ENCODE measurements at regions not wholly inside any gene's neighbourhood (a gene's known extent, or its start where the extent isn't known, plus 50 kb on each side); places are given as distances from the start of the nearest gene placed in this dataset.
A peak's percentile ranks its signal among the peaks of the same experiment; 100 is the strongest.

DNA sequence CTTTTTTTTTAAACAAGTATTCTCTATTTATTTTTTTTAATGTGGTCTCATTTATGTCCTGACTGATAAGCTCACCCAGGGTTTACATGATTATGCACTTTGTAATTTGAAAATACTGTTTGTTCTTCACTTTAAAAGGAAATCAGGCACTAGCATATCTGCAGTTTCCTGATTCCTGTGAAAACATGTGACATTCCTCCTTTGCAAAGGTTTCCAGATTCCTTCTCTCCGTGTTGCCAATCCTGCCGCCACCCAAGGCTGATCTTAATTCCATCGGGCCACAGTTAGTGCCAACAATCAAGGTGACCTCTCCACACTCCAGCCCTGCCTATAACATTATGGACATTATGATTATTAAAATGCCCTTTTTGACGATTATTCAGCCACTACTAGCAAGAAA is 225.4 kb downstream of the PCDH7 start:
- Histone ChIP-seq H3K9ac (ENCODE audit: low read length) (no peak overlapping the region), H3K4me3 (ENCODE audit: low read length) (no peak overlapping the region), H3K9me3 (ENCODE audit: control insufficient read depth, low read length) (no peaks in the 10 kb centered on the region), H3K4me1 (ENCODE audit: control insufficient read depth, insufficient read depth, low read length) (peaks cover 8% of the 10 kb centered on the region), H3K36me3 (ENCODE audit: control insufficient read depth, insufficient read depth, low read length, severe bottlenecking) (no peaks in the 10 kb centered on the region), H3K27me3 (replicated peaks; ENCODE audit: control insufficient read depth, insufficient read depth, low read length) (no peaks in the 10 kb centered on the region)
- DNase-seq (ENCODE audit: low read depth): peak; percentile 21

DNA sequence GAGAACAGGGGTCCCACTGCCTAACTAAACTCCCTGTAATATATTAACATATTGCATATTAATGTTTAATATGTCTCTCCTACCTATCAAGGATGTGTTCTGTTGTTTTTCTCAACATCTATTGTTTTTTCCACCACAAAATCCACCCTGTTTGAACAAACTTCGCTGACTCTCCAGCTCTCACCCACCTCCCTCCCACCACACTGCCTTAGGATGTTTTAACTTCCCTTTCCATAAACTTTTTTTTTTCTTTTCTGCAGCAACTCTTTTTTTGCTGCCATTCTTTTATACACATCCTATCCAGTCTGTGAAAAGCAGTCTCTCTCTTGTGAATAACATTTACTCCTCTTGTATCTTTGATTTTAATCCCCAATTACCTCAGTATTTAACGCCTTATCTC is 226.1 kb downstream of the PCDH7 start:
- Histone ChIP-seq H3K4me3 (ENCODE audit: low read length) (no peak overlapping the region), H3K36me3 (ENCODE audit: control insufficient read depth, insufficient read depth, low read length, severe bottlenecking) (no peaks in the 10 kb centered on the region), H3K9ac (ENCODE audit: low read length) (no peak overlapping the region), H3K4me1 (ENCODE audit: control insufficient read depth, insufficient read depth, low read length) (peaks cover 8% of the 10 kb centered on the region), H3K9me3 (ENCODE audit: control insufficient read depth, low read length) (no peaks in the 10 kb centered on the region), H3K27me3 (replicated peaks; ENCODE audit: control insufficient read depth, insufficient read depth, low read length) (no peaks in the 10 kb centered on the region)
- DNase-seq (ENCODE audit: low read depth): no peak

DNA sequence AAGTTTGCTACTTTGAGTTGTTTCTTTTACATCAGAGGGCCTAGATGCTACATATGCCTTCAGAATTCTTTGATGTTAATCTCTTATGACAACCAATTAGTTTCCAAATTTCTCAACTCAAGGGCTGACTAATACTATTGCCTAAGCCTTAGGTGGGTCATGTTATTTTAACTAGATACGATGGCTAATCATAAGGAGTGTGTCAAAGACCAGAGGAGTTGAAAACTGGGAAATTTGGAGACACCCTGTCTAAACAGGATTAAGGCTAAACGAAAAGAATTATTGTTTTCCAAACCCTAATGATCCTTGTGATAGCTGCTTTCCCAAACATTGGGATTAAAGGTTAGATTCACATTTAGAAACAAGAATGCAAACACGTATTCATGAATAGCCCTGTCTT is 228.5 kb downstream of the PCDH7 start:
- no peaks in the 10 kb centered on the region for H3K36me3 ChIP-seq (ENCODE audit: control insufficient read depth, insufficient read depth, low read length, severe bottlenecking)
- no peak overlapping the region for H3K4me3 ChIP-seq (ENCODE audit: low read length)
- peaks cover 8% of the 10 kb centered on the region for H3K4me1 ChIP-seq (ENCODE audit: control insufficient read depth, insufficient read depth, low read length)
- H3K27me3 ChIP-seq (replicated peaks; ENCODE audit: control insufficient read depth, insufficient read depth, low read length): no peaks in the 10 kb centered on the region
- no peak overlapping the region for H3K9ac ChIP-seq (ENCODE audit: low read length)
- DNase-seq (ENCODE audit: low read depth): peak; percentile 94
- H3K9me3 ChIP-seq (ENCODE audit: control insufficient read depth, low read length): no peaks in the 10 kb centered on the region

DNA sequence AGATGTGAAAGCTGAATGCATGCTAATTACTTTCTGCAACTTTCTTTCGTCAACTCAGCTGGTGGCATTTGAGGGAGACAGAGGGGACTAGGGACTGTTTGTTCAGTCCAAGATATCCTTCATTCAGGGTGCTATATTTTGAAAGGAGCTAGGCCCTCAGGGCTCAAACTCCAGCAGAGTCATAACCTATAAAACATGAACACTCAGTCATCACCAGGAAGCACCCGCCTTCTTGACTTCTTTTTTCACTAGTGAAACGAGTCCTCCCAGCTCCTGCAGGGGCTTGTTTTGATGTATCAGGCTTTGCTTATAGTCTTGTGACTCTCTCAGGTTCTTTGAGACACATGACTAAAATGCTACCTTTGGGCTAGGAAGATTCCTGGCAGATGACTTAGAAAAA is 230.6 kb downstream of the PCDH7 start:
- Histone ChIP-seq H3K9me3 (ENCODE audit: control insufficient read depth, low read length) (no peaks in the 10 kb centered on the region), H3K9ac (ENCODE audit: low read length) (no peak overlapping the region), H3K4me1 (ENCODE audit: control insufficient read depth, insufficient read depth, low read length) (peaks cover 8% of the 10 kb centered on the region), H3K4me3 (ENCODE audit: low read length) (no peak overlapping the region), H3K36me3 (ENCODE audit: control insufficient read depth, insufficient read depth, low read length, severe bottlenecking) (no peaks in the 10 kb centered on the region), H3K27me3 (replicated peaks; ENCODE audit: control insufficient read depth, insufficient read depth, low read length) (no peaks in the 10 kb centered on the region)
- no peak for DNase-seq (ENCODE audit: low read depth)

DNA sequence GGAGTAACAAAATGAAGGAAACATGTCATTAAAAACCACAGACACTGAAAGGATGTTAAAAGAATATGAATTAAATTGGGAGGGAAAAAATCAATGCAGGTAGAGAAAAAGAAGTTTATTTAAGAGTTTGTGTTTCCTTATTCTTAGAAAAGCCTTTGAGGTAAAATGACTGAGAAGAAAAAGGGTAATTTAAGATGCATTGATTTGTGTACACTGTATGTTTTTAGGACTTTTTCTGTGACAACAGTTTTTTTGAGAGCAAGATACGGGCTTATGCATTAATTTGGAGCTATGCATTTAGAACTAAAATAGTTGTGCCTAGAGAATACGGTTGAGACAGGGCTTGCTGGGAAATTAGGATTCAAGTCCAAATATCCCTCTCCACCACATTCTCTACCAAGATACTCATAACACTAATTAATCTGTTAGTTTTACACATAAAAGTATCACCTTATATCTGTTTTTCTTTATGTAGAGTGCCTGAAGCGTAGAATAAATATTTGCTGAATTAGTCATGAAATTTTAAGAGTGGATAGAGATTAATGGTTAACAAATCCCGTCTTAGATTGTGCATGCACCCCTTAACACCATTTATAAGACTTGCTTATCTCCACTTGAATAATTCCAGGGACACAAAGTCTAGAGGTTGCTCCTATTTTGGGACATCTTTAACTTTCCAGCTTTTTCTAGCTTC is 232.5 kb downstream of the PCDH7 start:
- H3K4me1 ChIP-seq (ENCODE audit: control insufficient read depth, insufficient read depth, low read length): peaks cover 8% of the 10 kb centered on the region
- no peaks in the 10 kb centered on the region for H3K36me3 ChIP-seq (ENCODE audit: control insufficient read depth, insufficient read depth, low read length, severe bottlenecking)
- no peaks in the 10 kb centered on the region for H3K9me3 ChIP-seq (ENCODE audit: control insufficient read depth, low read length)
- no peak overlapping the region for H3K9ac ChIP-seq (ENCODE audit: low read length)
- no peak for DNase-seq (ENCODE audit: low read depth)
- H3K27me3 ChIP-seq (replicated peaks; ENCODE audit: control insufficient read depth, insufficient read depth, low read length): no peaks in the 10 kb centered on the region
- H3K4me3 ChIP-seq (ENCODE audit: low read length): no peak overlapping the region

DNA sequence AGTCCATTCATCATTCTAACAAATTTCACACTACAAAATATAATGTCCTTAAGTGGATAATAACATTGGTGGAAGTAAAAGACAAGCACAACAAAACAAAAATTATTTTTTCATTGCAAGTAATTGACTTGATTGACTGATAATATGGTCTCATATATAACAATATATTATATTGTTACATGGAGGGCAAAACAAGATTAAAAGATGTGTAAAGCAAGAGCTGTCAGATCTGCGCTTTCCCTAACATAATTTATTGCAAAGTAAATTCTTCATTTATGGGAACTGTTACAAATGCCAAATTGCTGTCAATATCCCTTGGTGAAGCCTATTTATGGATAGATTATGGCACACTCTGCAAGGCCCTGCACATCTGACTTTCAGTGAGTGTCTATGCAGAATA is 233.6 kb downstream of the PCDH7 start:
- Histone ChIP-seq H3K9ac (ENCODE audit: low read length) (no peak overlapping the region), H3K9me3 (ENCODE audit: control insufficient read depth, low read length) (no peaks in the 10 kb centered on the region), H3K4me3 (ENCODE audit: low read length) (no peak overlapping the region), H3K27me3 (replicated peaks; ENCODE audit: control insufficient read depth, insufficient read depth, low read length) (no peaks in the 10 kb centered on the region), H3K36me3 (ENCODE audit: control insufficient read depth, insufficient read depth, low read length, severe bottlenecking) (no peaks in the 10 kb centered on the region), H3K4me1 (ENCODE audit: control insufficient read depth, insufficient read depth, low read length) (peaks cover 2% of the 10 kb centered on the region)
- no peak for DNase-seq (ENCODE audit: low read depth)

DNA sequence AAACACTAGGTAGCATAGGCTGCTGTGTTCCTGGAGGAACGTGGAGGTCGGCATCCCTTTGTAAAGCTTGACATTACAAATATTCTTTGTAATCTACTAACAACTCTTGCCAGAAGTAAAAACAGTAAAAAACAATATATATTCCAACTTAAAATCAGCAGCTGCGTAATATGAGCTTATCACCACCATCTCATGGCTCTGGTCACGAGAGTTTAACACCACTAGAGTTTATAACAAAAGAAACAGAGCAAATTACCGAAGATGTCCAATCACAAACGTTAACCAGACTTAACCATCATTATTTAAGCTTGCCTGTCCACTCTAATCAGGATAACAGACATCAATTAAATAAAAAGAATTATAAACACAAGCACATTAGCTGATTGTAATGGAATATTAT is 236.7 kb downstream of the PCDH7 start:
- Histone ChIP-seq H3K4me3 (ENCODE audit: low read length) (no peak overlapping the region), H3K27me3 (replicated peaks; ENCODE audit: control insufficient read depth, insufficient read depth, low read length) (no peaks in the 10 kb centered on the region), H3K9me3 (ENCODE audit: control insufficient read depth, low read length) (no peaks in the 10 kb centered on the region), H3K9ac (ENCODE audit: low read length) (no peak overlapping the region), H3K36me3 (ENCODE audit: control insufficient read depth, insufficient read depth, low read length, severe bottlenecking) (no peaks in the 10 kb centered on the region), H3K4me1 (ENCODE audit: control insufficient read depth, insufficient read depth, low read length) (no peaks in the 10 kb centered on the region)
- no peak for DNase-seq (ENCODE audit: low read depth)

DNA sequence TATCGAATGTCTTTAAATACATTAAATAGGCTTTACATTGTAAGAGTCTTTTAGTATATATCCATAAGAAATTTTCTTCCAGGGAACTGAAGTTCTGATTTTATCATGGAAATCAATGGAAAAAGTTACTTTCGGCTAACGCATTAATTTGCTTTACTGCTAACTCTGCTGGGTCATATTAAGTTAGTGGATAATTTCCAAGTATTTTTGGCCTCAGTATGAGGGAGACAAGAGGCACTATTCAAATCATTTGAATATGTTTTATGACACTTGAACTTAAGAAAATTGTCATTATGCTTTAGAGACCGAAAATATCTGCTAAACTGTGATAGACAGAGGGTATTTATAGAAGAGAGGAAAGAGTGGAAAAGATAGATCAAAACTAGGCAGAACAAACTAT is 237.5 kb downstream of the PCDH7 start:
- Histone ChIP-seq H3K36me3 (ENCODE audit: control insufficient read depth, insufficient read depth, low read length, severe bottlenecking) (no peaks in the 10 kb centered on the region), H3K27me3 (replicated peaks; ENCODE audit: control insufficient read depth, insufficient read depth, low read length) (no peaks in the 10 kb centered on the region), H3K4me3 (ENCODE audit: low read length) (no peak overlapping the region), H3K4me1 (ENCODE audit: control insufficient read depth, insufficient read depth, low read length) (no peaks in the 10 kb centered on the region), H3K9me3 (ENCODE audit: control insufficient read depth, low read length) (no peaks in the 10 kb centered on the region), H3K9ac (ENCODE audit: low read length) (no peak overlapping the region)
- no peak for DNase-seq (ENCODE audit: low read depth)

DNA sequence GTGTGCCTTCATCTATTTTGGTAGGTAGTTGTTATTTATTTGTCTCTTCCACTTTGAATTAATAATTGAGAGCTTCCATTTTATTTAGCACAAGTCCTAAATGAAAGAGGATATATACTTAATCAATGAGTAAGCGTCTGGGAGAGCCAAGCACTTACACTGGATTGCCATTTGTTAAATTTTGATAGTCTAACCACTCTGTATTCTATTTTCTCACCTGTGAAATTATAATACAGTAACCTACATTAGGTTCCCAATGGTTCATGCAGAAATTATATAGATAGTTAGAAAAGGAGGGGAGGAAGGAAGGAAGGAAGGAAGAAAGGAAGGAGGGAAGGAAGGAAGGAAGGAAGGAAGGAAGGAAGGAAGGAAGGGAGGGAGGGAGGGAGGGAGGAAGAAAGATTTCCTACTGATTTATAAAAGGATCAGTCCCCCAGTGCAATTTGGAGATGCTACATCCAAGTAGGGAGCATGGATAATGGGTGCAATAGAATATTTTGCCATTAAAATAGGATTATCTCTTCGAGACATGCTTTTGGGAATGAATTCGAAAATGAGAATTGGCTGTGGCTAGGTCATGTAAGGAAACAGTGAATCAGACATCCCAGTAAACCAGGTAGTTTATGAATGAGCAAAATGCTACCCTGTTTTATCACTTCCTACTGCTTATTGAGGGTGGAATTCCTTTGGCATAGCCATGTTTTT is 239.8 kb downstream of the PCDH7 start:
- no peak for DNase-seq (ENCODE audit: low read depth)
- Histone ChIP-seq H3K4me1 (ENCODE audit: control insufficient read depth, insufficient read depth, low read length) (no peaks in the 10 kb centered on the region), H3K4me3 (ENCODE audit: low read length) (no peak overlapping the region), H3K9me3 (ENCODE audit: control insufficient read depth, low read length) (no peaks in the 10 kb centered on the region), H3K9ac (ENCODE audit: low read length) (no peak overlapping the region), H3K27me3 (replicated peaks; ENCODE audit: control insufficient read depth, insufficient read depth, low read length) (no peaks in the 10 kb centered on the region), H3K36me3 (ENCODE audit: control insufficient read depth, insufficient read depth, low read length, severe bottlenecking) (no peaks in the 10 kb centered on the region)

DNA sequence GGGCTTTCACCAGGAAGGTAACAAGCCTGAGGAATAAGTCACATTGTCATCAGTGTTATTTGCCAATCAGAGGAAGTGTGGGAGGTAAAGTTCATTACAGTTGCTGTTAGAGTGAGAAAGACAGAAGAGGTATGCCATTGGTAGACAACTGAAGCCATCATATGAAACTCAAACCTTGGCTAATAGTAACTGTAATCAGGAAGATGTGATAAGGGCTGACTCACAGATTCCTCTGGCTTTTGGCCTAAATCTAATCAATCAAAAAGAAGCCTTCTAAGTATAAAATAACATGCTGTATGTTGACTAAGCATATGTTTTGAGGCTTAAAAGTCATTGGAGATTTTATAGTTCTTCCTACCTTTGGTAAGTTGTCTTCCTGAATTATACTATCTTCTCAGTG is 242.8 kb downstream of the PCDH7 start:
- peak; percentile 31 for DNase-seq (ENCODE audit: low read depth)
- no peak overlapping the region for H3K9ac ChIP-seq (ENCODE audit: low read length)
- no peaks in the 10 kb centered on the region for H3K4me1 ChIP-seq (ENCODE audit: control insufficient read depth, insufficient read depth, low read length)
- no peak overlapping the region for H3K4me3 ChIP-seq (ENCODE audit: low read length)
- no peaks in the 10 kb centered on the region for H3K27me3 ChIP-seq (replicated peaks; ENCODE audit: control insufficient read depth, insufficient read depth, low read length)
- H3K36me3 ChIP-seq (ENCODE audit: control insufficient read depth, insufficient read depth, low read length, severe bottlenecking): no peaks in the 10 kb centered on the region
- H3K9me3 ChIP-seq (ENCODE audit: control insufficient read depth, low read length): no peaks in the 10 kb centered on the region

DNA sequence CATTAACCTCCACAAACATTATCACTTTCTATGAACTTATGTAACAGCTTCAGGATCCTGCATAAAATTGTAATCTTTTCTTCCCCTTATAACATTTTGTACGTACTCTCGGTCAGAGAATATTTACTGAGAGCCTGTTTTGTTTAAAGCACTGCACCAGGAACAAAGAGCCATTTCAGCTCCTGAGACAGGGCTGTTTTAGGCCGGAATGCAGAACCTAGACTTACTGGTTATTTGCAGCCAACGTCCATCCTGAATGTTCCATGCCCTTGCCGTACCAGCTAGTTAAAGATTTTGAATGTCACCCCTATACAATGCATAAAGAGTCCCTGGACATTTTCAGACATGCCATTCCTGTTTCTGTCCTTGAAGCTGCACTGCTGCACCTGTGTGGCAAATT is 248.8 kb downstream of the PCDH7 start:
- H3K4me1 ChIP-seq (ENCODE audit: control insufficient read depth, insufficient read depth, low read length): peaks cover 4% of the 10 kb centered on the region
- no peaks in the 10 kb centered on the region for H3K36me3 ChIP-seq (ENCODE audit: control insufficient read depth, insufficient read depth, low read length, severe bottlenecking)
- no peak overlapping the region for H3K4me3 ChIP-seq (ENCODE audit: low read length)
- no peak for DNase-seq (ENCODE audit: low read depth)
- H3K27me3 ChIP-seq (replicated peaks; ENCODE audit: control insufficient read depth, insufficient read depth, low read length): no peaks in the 10 kb centered on the region
- H3K9ac ChIP-seq (ENCODE audit: low read length): no peak overlapping the region
- H3K9me3 ChIP-seq (ENCODE audit: control insufficient read depth, low read length): no peaks in the 10 kb centered on the region

DNA sequence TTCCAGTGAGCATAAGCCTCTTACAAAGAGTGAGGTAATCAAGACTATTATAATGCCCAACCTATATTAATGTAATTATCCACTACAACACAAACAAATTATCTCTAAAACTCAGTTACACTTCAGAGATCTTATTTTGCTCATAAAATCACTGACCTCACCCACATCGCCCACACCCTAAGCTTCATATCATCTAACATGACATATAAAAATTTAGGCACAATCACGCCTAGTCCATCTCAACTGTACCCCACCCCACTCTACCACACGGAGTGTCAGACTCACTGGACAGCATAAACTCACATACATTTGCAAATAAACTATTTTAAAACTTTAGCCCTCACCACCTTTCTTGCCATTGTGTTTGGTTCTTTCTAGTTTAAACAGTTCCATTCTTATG is 252.4 kb downstream of the PCDH7 start:
- no peak overlapping the region for H3K4me3 ChIP-seq (ENCODE audit: low read length)
- H3K9me3 ChIP-seq (ENCODE audit: control insufficient read depth, low read length): no peaks in the 10 kb centered on the region
- H3K9ac ChIP-seq (ENCODE audit: low read length): no peak overlapping the region
- no peaks in the 10 kb centered on the region for H3K27me3 ChIP-seq (replicated peaks; ENCODE audit: control insufficient read depth, insufficient read depth, low read length)
- no peaks in the 10 kb centered on the region for H3K36me3 ChIP-seq (ENCODE audit: control insufficient read depth, insufficient read depth, low read length, severe bottlenecking)
- peaks cover 10% of the 10 kb centered on the region for H3K4me1 ChIP-seq (ENCODE audit: control insufficient read depth, insufficient read depth, low read length)
- no peak for DNase-seq (ENCODE audit: low read depth)

Data from adipocyte (in vitro differentiated cells).